ENCODE measurements at regions not wholly inside any gene's neighbourhood (a gene's known extent, or its start where the extent isn't known, plus 50 kb on each side); places are given as distances from the start of the nearest gene placed in this dataset.
"Not testable (repeated sequence)": the region's sequence is repeated elsewhere in the genome, so short reads cannot be mapped to it uniquely, and the experiment has no call there.

DNA sequence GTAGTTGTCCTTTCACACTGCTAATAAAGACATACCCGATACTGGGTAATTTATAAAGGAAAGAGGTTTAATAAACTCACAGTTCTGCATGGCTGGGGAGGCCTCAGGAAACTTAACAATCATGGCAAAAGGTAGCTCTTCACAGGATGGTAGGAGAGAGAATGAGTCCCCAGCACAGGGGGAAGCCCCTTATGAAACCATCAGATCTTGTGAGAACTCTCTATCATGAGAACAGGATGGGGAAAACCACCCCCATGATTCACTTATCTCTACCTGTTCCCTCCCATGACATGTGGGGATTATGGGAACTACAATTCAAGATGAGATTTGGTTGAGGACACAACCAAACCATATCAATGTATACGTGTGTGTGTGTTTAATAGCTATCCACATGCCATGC, 983.1 kb downstream of the C4orf33 start:
- TF ChIP-seq, protein P1, sequence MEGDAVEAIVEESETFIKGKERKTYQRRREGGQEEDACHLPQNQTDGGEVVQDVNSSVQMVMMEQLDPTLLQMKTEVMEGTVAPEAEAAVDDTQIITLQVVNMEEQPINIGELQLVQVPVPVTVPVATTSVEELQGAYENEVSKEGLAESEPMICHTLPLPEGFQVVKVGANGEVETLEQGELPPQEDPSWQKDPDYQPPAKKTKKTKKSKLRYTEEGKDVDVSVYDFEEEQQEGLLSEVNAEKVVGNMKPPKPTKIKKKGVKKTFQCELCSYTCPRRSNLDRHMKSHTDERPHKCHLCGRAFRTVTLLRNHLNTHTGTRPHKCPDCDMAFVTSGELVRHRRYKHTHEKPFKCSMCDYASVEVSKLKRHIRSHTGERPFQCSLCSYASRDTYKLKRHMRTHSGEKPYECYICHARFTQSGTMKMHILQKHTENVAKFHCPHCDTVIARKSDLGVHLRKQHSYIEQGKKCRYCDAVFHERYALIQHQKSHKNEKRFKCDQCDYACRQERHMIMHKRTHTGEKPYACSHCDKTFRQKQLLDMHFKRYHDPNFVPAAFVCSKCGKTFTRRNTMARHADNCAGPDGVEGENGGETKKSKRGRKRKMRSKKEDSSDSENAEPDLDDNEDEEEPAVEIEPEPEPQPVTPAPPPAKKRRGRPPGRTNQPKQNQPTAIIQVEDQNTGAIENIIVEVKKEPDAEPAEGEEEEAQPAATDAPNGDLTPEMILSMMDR (IDR thresholded peaks at IDR 0.05; ENCODE audit: low read depth, low read length) = not testable (repeated sequence)
- not testable (repeated sequence) for TF ChIP-seq POLR2A (IDR thresholded peaks at IDR 0.05; ENCODE audit: extremely low read depth, insufficient read length); MYC (IDR thresholded peaks at IDR 0.05; ENCODE audit: low read depth, low read length)
